Neural progenitor cell (in vitro differentiated cells): ENCODE measurements at regions not wholly inside any gene's neighbourhood (a gene's known extent, or its start where the extent isn't known, plus 50 kb on each side); places are given as distances from the start of the nearest gene placed in this dataset.

Experiments used
- CTCF ChIP-seq: fragments of 200-600 bp; sonication (generic); IDR thresholded peaks from 2 replicates; pipeline ENCODE4 v1.5.1; 2017; ENCODE audit warnings: antibody characterized with exemption, mild to moderate bottlenecking
- EZH2 ChIP-seq: fragments of 200-600 bp; sonication (generic); IDR thresholded peaks from 2 replicates; pipeline ENCODE4 v1.6.1; 2017; ENCODE audit warnings: antibody characterized with exemption, mild to moderate bottlenecking, moderate library complexity

- no peak for TF ChIP-seq EZH2
- no peak for TF ChIP-seq CTCF
Measured at GRCh38 chr2:45255563-45255962, 246.3 kb upstream of the SIX2 start.
